Neural cell (in vitro differentiated cells): ENCODE measurements at regions not wholly inside any gene's neighbourhood (a gene's known extent, or its start where the extent isn't known, plus 50 kb on each side); places are given as distances from the start of the nearest gene placed in this dataset.

ENCODE experiments used
- CTCF ChIP-seq: fragments of 450-650 bp; IDR thresholded peaks from 2 replicates; pipeline ENCODE4 v1.5.1; 2014; ENCODE audit warnings: antibody characterized with exemption, mild to moderate bottlenecking, moderate library complexity; ENCODE audit not compliant: poor library complexity, severe bottlenecking
- EP300 ChIP-seq: fragments of 450-650 bp; conservative IDR thresholded peaks from 2 replicates; pipeline ENCODE4 v1.6.1; 2014; ENCODE audit warnings: antibody characterized with exemption, mild to moderate bottlenecking, moderate library complexity; ENCODE audit not compliant: poor library complexity, severe bottlenecking
- EZH2 ChIP-seq: fragments of 200-600, 300-800 bp; shearing (Covaris generic), sonication (generic); IDR thresholded peaks from 2 replicates; pipeline ENCODE4 v1.6.1; 2014; ENCODE audit warnings: antibody characterized with exemption, low read length, borderline replicate concordance, mild to moderate bottlenecking; ENCODE audit not compliant: insufficient read depth, poor library complexity, severe bottlenecking
- MXI1 ChIP-seq: fragments of 450-650 bp; conservative IDR thresholded peaks from 2 replicates; pipeline ENCODE4 v1.6.1; 2014; ENCODE audit warnings: antibody characterized with exemption, mild to moderate bottlenecking; ENCODE audit not compliant: poor library complexity, severe bottlenecking
- POLR2AphosphoS5 ChIP-seq: IDR thresholded peaks from 2 replicates; pipeline ENCODE4 v1.6.1; 2012
- RAD21 ChIP-seq: fragments of 450-650 bp; conservative IDR thresholded peaks from 2 replicates; pipeline ENCODE4 v1.6.1; 2014; ENCODE audit warnings: antibody characterized with exemption, mild to moderate bottlenecking, moderate library complexity
- REST ChIP-seq: IDR thresholded peaks from 2 replicates; pipeline ENCODE4 v1.6.1; 2012; ENCODE audit warnings: borderline replicate concordance
- TAF1 ChIP-seq: IDR thresholded peaks from 2 replicates; pipeline ENCODE4 v1.6.1; 2012; ENCODE audit warnings: low read depth

GRCh38 chr20:55744896-55745295, 260.4 kb downstream of the CBLN4 start:
- no peak for TF ChIP-seq POLR2AphosphoS5
- no peak for TF ChIP-seq CTCF
- TF ChIP-seq EP300: no peak
- no peak for TF ChIP-seq EZH2
- TF ChIP-seq REST: no peak
- TF ChIP-seq RAD21: no peak
- TF ChIP-seq TAF1: no peak
- TF ChIP-seq MXI1: no peak
